AML-193 (cell line): ENCODE measurements at regions not wholly inside any gene's neighbourhood (a gene's known extent, or its start where the extent isn't known, plus 50 kb on each side); places are given as distances from the start of the nearest gene placed in this dataset.

ENCODE experiments used
- DNase-seq, 2 experiments: peaks; one replicate each; lab custom pipeline; 2025; lab: John Stamatoyannopoulos, UW

- no peak for DNase-seq
Measured at GRCh38 chr4:54915276-54915675, 210.1 kb downstream of the KDR start.

- no peak for DNase-seq
Measured at GRCh38 chr4:54914781-54915180, 210.6 kb downstream of the KDR start.

GRCh38 chr4:54913751-54914526 lies 211.5 kb downstream of the KDR start:
- DNase-seq, result no peak

- DNase-seq, result no peak
Measured at GRCh38 chr4:54912155-54912554, 213.2 kb downstream of the KDR start.

- no peak for DNase-seq
Measured at GRCh38 chr4:54909961-54910360, 215.4 kb downstream of the KDR start.

- no peak for DNase-seq
Measured at GRCh38 chr4:54908763-54909162, 216.6 kb downstream of the KDR start.

- no peak for DNase-seq
Measured at GRCh38 chr4:54904953-54905352, 220.4 kb downstream of the KDR start.

GRCh38 chr4:54902976-54903375 lies 222.4 kb downstream of the KDR start:
- DNase-seq, result no peak

- no peak for DNase-seq
Measured at GRCh38 chr4:54902271-54902670, 223.1 kb downstream of the KDR start.

- no peak for DNase-seq
Measured at GRCh38 chr4:54901202-54901601, 224.2 kb downstream of the KDR start.

- DNase-seq, result no peak
Measured at GRCh38 chr4:54898656-54899340, 226.6 kb downstream of the KDR start.

GRCh38 chr4:54898056-54898562 lies 227.3 kb downstream of the KDR start:
- no peak for DNase-seq

GRCh38 chr4:54897590-54897989 lies 227.8 kb downstream of the KDR start:
- DNase-seq, result no peak

GRCh38 chr4:54882616-54883015 lies 224.9 kb downstream of the KIT start:
- DNase-seq, result no peak

GRCh38 chr4:54879576-54879975 lies 221.8 kb downstream of the KIT start:
- DNase-seq, result no peak

- DNase-seq, result no peak
Measured at GRCh38 chr4:54877006-54877405, 219.2 kb downstream of the KIT start.

- DNase-seq, result no peak
Measured at GRCh38 chr4:54872261-54872660, 214.5 kb downstream of the KIT start.

- DNase-seq, result no peak
Measured at GRCh38 chr4:54863571-54864255, 206.0 kb downstream of the KIT start.

GRCh38 chr4:54861201-54861600 lies 203.4 kb downstream of the KIT start:
- no peak for DNase-seq

- no peak for DNase-seq
Measured at GRCh38 chr4:54855191-54855854, 197.6 kb downstream of the KIT start.

GRCh38 chr4:54852602-54853001 lies 194.8 kb downstream of the KIT start:
- no peak for DNase-seq

GRCh38 chr4:54852054-54852453 lies 194.3 kb downstream of the KIT start:
- DNase-seq, result no peak
